Stimulated activated naive CD8-positive, alpha-beta T cell treated with anti-CD3 and anti-CD28 coated beads, Interleukin-15, amount 100 ng/mL, for 72 hours (primary cell): ENCODE measurements at regions not wholly inside any gene's neighbourhood (a gene's known extent, or its start where the extent isn't known, plus 50 kb on each side); places are given as distances from the start of the nearest gene placed in this dataset.

Experiments used
- ATAC-seq: fragments of 150-1000 bp; cut with Tn5 transposase; 2 replicates; pipeline ENCODE4 v1.10.0; 2021; ENCODE audit warnings: mild to moderate bottlenecking, moderate library complexity
- DNase-seq, 2 donors: peaks; one replicate each; pipeline ENCODE4 v3.0.0; 2021 to 2022
- H3K27ac Mint-ChIP-seq, 2 donors: one replicate each; pipeline ENCODE4 v1.8.0; 2022; ENCODE audit warnings: mild to moderate bottlenecking in 2 of 2, mixed read lengths in 2 of 2, moderate library complexity in 2 of 2
- H3K27me3 Mint-ChIP-seq: one replicate; pipeline ENCODE4 v1.8.0; 2022; ENCODE audit warnings: mixed read lengths
- H3K4me1 Mint-ChIP-seq: one replicate; pipeline ENCODE4 v1.8.0; 2022; ENCODE audit warnings: mild to moderate bottlenecking, mixed read lengths
- H3K4me3 Mint-ChIP-seq, 2 donors: one replicate each; pipeline ENCODE4 v1.8.0; 2022; ENCODE audit warnings: mild to moderate bottlenecking in 2 of 2, mixed read lengths in 2 of 2, moderate library complexity in 1 of 2
- H3K9me3 Mint-ChIP-seq, 2 donors: one replicate each; pipeline ENCODE4 v1.8.0; 2022; ENCODE audit warnings: mixed read lengths in 2 of 2

GRCh38 chr1:106899644-106900043, 156.8 kb upstream of the PRMT6 start:
- no peak overlapping the region for H3K4me3 Mint-ChIP-seq
- no peaks in the 10 kb centered on the region for H3K4me1 Mint-ChIP-seq
- ATAC-seq (no peak), DNase-seq (no peak)
- H3K27me3 Mint-ChIP-seq, result no peaks in the 10 kb centered on the region
- peaks cover 4 to 13% of the 10 kb centered on the region in 2 donors for H3K9me3 Mint-ChIP-seq
- H3K27ac Mint-ChIP-seq, result no peak overlapping the region

GRCh38 chr1:106907795-106908194, 148.7 kb upstream of the PRMT6 start:
- no peak for DNase-seq
- H3K4me1 Mint-ChIP-seq, result no peaks in the 10 kb centered on the region
- no peaks in the 10 kb centered on the region for H3K27me3 Mint-ChIP-seq
- H3K4me3 Mint-ChIP-seq, result no peak overlapping the region
- no peak for ATAC-seq
- H3K27ac Mint-ChIP-seq, result no peak overlapping the region
- H3K9me3 Mint-ChIP-seq, result peaks cover 0 to 5% of the 10 kb centered on the region in 2 donors

- no peaks in the 10 kb centered on the region for H3K27me3 Mint-ChIP-seq
- DNase-seq, result no peak
- ATAC-seq, result no peak
- no peak overlapping the region for H3K27ac Mint-ChIP-seq
- H3K4me1 Mint-ChIP-seq, result no peaks in the 10 kb centered on the region
- no peak overlapping the region for H3K4me3 Mint-ChIP-seq
- H3K9me3 Mint-ChIP-seq, result peaks cover 0 to 5% of the 10 kb centered on the region in 2 donors
These were observed 147.8 kb upstream of the PRMT6 start for GRCh38 chr1:106908689-106909088.

GRCh38 chr1:106910798-106911197, 145.7 kb upstream of the PRMT6 start:
- Mint-ChIP-seq H3K27me3 (no peaks in the 10 kb centered on the region), H3K4me3 (no peak overlapping the region), H3K27ac (no peak overlapping the region), H3K9me3 (peaks cover 0 to 5% of the 10 kb centered on the region in 2 donors), H3K4me1 (no peaks in the 10 kb centered on the region)
- DNase-seq (no peak), ATAC-seq (no peak)

GRCh38 chr1:106912131-106912530, 144.3 kb upstream of the PRMT6 start:
- H3K9me3 Mint-ChIP-seq, result peaks cover 0 to 5% of the 10 kb centered on the region in 2 donors
- ATAC-seq (no peak), DNase-seq (no peak)
- H3K4me3 Mint-ChIP-seq, result no peak overlapping the region
- no peaks in the 10 kb centered on the region for H3K27me3 Mint-ChIP-seq
- H3K4me1 Mint-ChIP-seq, result no peaks in the 10 kb centered on the region
- H3K27ac Mint-ChIP-seq, result no peak overlapping the region

GRCh38 chr1:106921186-106921585, 135.3 kb upstream of the PRMT6 start:
- no peaks in the 10 kb centered on the region for H3K9me3 Mint-ChIP-seq
- no peak overlapping the region for H3K4me3 Mint-ChIP-seq
- ATAC-seq, result no peak
- no peak overlapping the region for H3K27ac Mint-ChIP-seq
- H3K27me3 Mint-ChIP-seq, result no peaks in the 10 kb centered on the region
- no peaks in the 10 kb centered on the region for H3K4me1 Mint-ChIP-seq
- DNase-seq, result no peak

- DNase-seq, result no peak
- peaks cover 2 to 6% of the 10 kb centered on the region in 2 donors for H3K9me3 Mint-ChIP-seq
- no peak for ATAC-seq
- H3K4me1 Mint-ChIP-seq, result no peaks in the 10 kb centered on the region
- no peaks in the 10 kb centered on the region for H3K27me3 Mint-ChIP-seq
- H3K27ac Mint-ChIP-seq, result no peak overlapping the region
- H3K4me3 Mint-ChIP-seq, result no peak overlapping the region
These were observed 132.1 kb upstream of the PRMT6 start for GRCh38 chr1:106924360-106924759.

- Mint-ChIP-seq H3K27me3 (no peaks in the 10 kb centered on the region), H3K4me1 (no peaks in the 10 kb centered on the region), H3K27ac (no peak overlapping the region), H3K9me3 (peaks cover 9 to 11% of the 10 kb centered on the region in 2 donors), H3K4me3 (no peak overlapping the region)
- ATAC-seq, result no peak
- DNase-seq, result no peak
These were observed 130.7 kb upstream of the PRMT6 start for GRCh38 chr1:106925750-106926149.

GRCh38 chr1:106926803-106927582, 129.5 kb upstream of the PRMT6 start:
- no peak overlapping the region for H3K4me3 Mint-ChIP-seq
- ATAC-seq (no peak), DNase-seq (no peak)
- H3K27me3 Mint-ChIP-seq, result no peaks in the 10 kb centered on the region
- H3K27ac Mint-ChIP-seq, result no peak overlapping the region
- H3K4me1 Mint-ChIP-seq, result no peaks in the 10 kb centered on the region
- peaks cover 9 to 11% of the 10 kb centered on the region in 2 donors for H3K9me3 Mint-ChIP-seq

- ATAC-seq, result no peak
- no peak for DNase-seq
- Mint-ChIP-seq H3K4me3 (no peak overlapping the region), H3K4me1 (no peaks in the 10 kb centered on the region), H3K27ac (no peak overlapping the region), H3K27me3 (no peaks in the 10 kb centered on the region), H3K9me3 (peaks cover 9 to 12% of the 10 kb centered on the region in 2 donors)
These were observed 119.4 kb upstream of the PRMT6 start for GRCh38 chr1:106937104-106937503.

GRCh38 chr1:106944721-106945120, 111.8 kb upstream of the PRMT6 start:
- ATAC-seq, result no peak
- Mint-ChIP-seq H3K9me3 (no peaks in the 10 kb centered on the region), H3K4me1 (no peaks in the 10 kb centered on the region), H3K4me3 (no peak overlapping the region), H3K27me3 (no peaks in the 10 kb centered on the region), H3K27ac (no peak overlapping the region)
- DNase-seq, result no peak

- ATAC-seq, result no peak
- Mint-ChIP-seq H3K9me3 (no peaks in the 10 kb centered on the region), H3K27ac (no peak overlapping the region), H3K4me3 (no peak overlapping the region), H3K27me3 (peaks cover 11% of the 10 kb centered on the region), H3K4me1 (no peaks in the 10 kb centered on the region)
- DNase-seq, result no peak
These were observed 103.7 kb upstream of the PRMT6 start for GRCh38 chr1:106952776-106953175.

- no peaks in the 10 kb centered on the region for H3K9me3 Mint-ChIP-seq
- no peak for ATAC-seq
- no peaks in the 10 kb centered on the region for H3K4me1 Mint-ChIP-seq
- H3K27ac Mint-ChIP-seq, result no peak overlapping the region
- DNase-seq, result no peak
- H3K4me3 Mint-ChIP-seq, result no peak overlapping the region
- peaks cover 11% of the 10 kb centered on the region for H3K27me3 Mint-ChIP-seq
These were observed 101.7 kb upstream of the PRMT6 start for GRCh38 chr1:106954661-106955229.

- Mint-ChIP-seq H3K27ac (no peak overlapping the region), H3K27me3 (peaks cover 11% of the 10 kb centered on the region), H3K4me3 (no peak overlapping the region), H3K9me3 (no peaks in the 10 kb centered on the region), H3K4me1 (no peaks in the 10 kb centered on the region)
- ATAC-seq (no peak), DNase-seq (no peak)
These were observed 99.8 kb upstream of the PRMT6 start for GRCh38 chr1:106956721-106957120.

- ATAC-seq, result no peak
- H3K4me3 Mint-ChIP-seq, result no peak overlapping the region
- no peak for DNase-seq
- no peaks in the 10 kb centered on the region for H3K9me3 Mint-ChIP-seq
- no peak overlapping the region for H3K27ac Mint-ChIP-seq
- H3K4me1 Mint-ChIP-seq, result no peaks in the 10 kb centered on the region
- peaks cover 11% of the 10 kb centered on the region for H3K27me3 Mint-ChIP-seq
These were observed 98.7 kb upstream of the PRMT6 start for GRCh38 chr1:106957795-106958194.

GRCh38 chr1:106960412-106960811, 96.1 kb upstream of the PRMT6 start:
- Mint-ChIP-seq H3K4me3 (no peak overlapping the region), H3K9me3 (no peaks in the 10 kb centered on the region), H3K27ac (no peak overlapping the region), H3K27me3 (peaks cover 11% of the 10 kb centered on the region), H3K4me1 (no peaks in the 10 kb centered on the region)
- no peak for ATAC-seq
- no peak for DNase-seq

GRCh38 chr1:106961646-106962045, 94.8 kb upstream of the PRMT6 start:
- H3K4me3 Mint-ChIP-seq, result no peak overlapping the region
- no peak for ATAC-seq
- H3K9me3 Mint-ChIP-seq, result no peaks in the 10 kb centered on the region
- H3K4me1 Mint-ChIP-seq, result no peaks in the 10 kb centered on the region
- DNase-seq, result no peak
- H3K27me3 Mint-ChIP-seq, result peaks cover under 1% of the 10 kb centered on the region
- no peak overlapping the region for H3K27ac Mint-ChIP-seq
